Fibroblast of lung (primary cell): ENCODE measurements at regions not wholly inside any gene's neighbourhood (a gene's known extent, or its start where the extent isn't known, plus 50 kb on each side); places are given as distances from the start of the nearest gene placed in this dataset.

Experiments used
- DNase-seq, 2 donors: peaks; one replicate each; pipeline versions ENCODE4 v3.0.0 to v3.0.0-alpha.2; 2010; ENCODE audit warnings: low read depth in 2 of 2
- H2AFZ ChIP-seq: 2 replicates; pipeline ENCODE4 v1.5.1; 2012; ENCODE audit warnings: low read length, control low read depth, inconsistent platforms
- H3K27ac ChIP-seq: 2 replicates; pipeline ENCODE4 v1.5.1; 2011; ENCODE audit warnings: low read length, control low read depth; ENCODE audit not compliant: insufficient read depth
- H3K27me3 ChIP-seq: 2 replicates; pipeline ENCODE4 v1.5.1; 2011; ENCODE audit warnings: mild to moderate bottlenecking, low read length; ENCODE audit not compliant: control insufficient read depth, insufficient read depth
- H3K36me3 ChIP-seq: 2 replicates; pipeline ENCODE4 v1.5.1; 2011; ENCODE audit warnings: low read length; ENCODE audit not compliant: control insufficient read depth, insufficient read depth
- H3K4me1 ChIP-seq: 2 replicates; pipeline ENCODE4 v1.5.1; 2011; ENCODE audit warnings: low read length; ENCODE audit not compliant: control insufficient read depth, insufficient read depth; ENCODE audit errors: extremely low read depth
- H3K4me2 ChIP-seq: 2 replicates; pipeline ENCODE4 v1.5.1; 2011; ENCODE audit warnings: low read length, control low read depth; ENCODE audit not compliant: insufficient read depth; ENCODE audit errors: extremely low read depth
- H3K4me3 ChIP-seq, 4 experiments: fragments of 200-600 bp in 1 of 4; sonication (generic) in 1 of 4; replicated peaks in 1 of 4; 2 replicates each; pipeline ENCODE4 v1.5.1; 2011 to 2016; ENCODE audit warnings: low read length in 4 of 4, low read depth in 3 of 4, mild to moderate bottlenecking in 3 of 4, control low read depth in 2 of 4, inconsistent platforms in 1 of 4, mixed read lengths in 1 of 4; ENCODE audit not compliant: insufficient read depth in 1 of 4; ENCODE audit errors: control extremely low read depth in 1 of 4
- H3K79me2 ChIP-seq: 2 replicates; pipeline ENCODE4 v1.5.1; 2012; ENCODE audit warnings: mild to moderate bottlenecking, low read length, inconsistent platforms; ENCODE audit not compliant: control insufficient read depth, insufficient read depth
- H3K9ac ChIP-seq: 2 replicates; pipeline ENCODE4 v1.5.1; 2011; ENCODE audit warnings: mild to moderate bottlenecking, low read length, control low read depth; ENCODE audit not compliant: insufficient read depth
- H3K9me3 ChIP-seq: 2 replicates; pipeline ENCODE4 v1.5.1; 2012; ENCODE audit warnings: low read depth, low read length; ENCODE audit not compliant: control insufficient read depth, insufficient read depth
- H4K20me1 ChIP-seq: 2 replicates; pipeline ENCODE4 v1.5.1; 2011; ENCODE audit warnings: low read length; ENCODE audit not compliant: control insufficient read depth, insufficient read depth; ENCODE audit errors: extremely low read depth
- CTCF ChIP-seq, 2 donors: IDR thresholded peaks in 1 of 2; conservative IDR thresholded peaks in 1 of 2; 1 replicate in 1 of 2; 2 replicates in 1 of 2; pipeline ENCODE4 v1.5.1; 2011 to 2012; ENCODE audit warnings: low read length in 2 of 2, control low read depth in 1 of 2, inconsistent platforms in 1 of 2, low read depth in 1 of 2, mild to moderate bottlenecking in 1 of 2
- EZH2 ChIP-seq: IDR thresholded peaks from 2 replicates; pipeline ENCODE4 v1.5.1; 2012; ENCODE audit warnings: low read length, control low read depth, mild to moderate bottlenecking; ENCODE audit errors: missing control alignments

GRCh38 chr1:14253676-14254075 lies 344.8 kb upstream of the KAZN start:
- no peak overlapping the region for H3K9ac ChIP-seq

GRCh38 chr1:14254251-14254650 lies 344.2 kb upstream of the KAZN start:
- H3K4me2 ChIP-seq = no peak overlapping the region

More at GRCh38 chr1:14253676-14254075, 344.8 kb upstream of the KAZN start:
- H2AFZ ChIP-seq = no peak overlapping the region
- H3K79me2 ChIP-seq = no peaks in the 10 kb centered on the region
- H3K27me3 ChIP-seq = no peaks in the 10 kb centered on the region
- no peak overlapping the region for H3K27ac ChIP-seq
- H4K20me1 ChIP-seq = no peaks in the 10 kb centered on the region
- no peak for DNase-seq
- no peak overlapping the region for H3K4me3 ChIP-seq
- TF ChIP-seq EZH2 = no peak
- no peak for TF ChIP-seq CTCF (conservative IDR thresholded peaks at IDR 0.05 in 1 of 2, IDR thresholded peaks at IDR 0.05 in 1 of 2; ENCODE audit: low read depth in 1 of 2, low read length in 2 of 2)
- H3K9me3 ChIP-seq = no peaks in the 10 kb centered on the region
- no peaks in the 10 kb centered on the region for H3K4me1 ChIP-seq
- H3K4me2 ChIP-seq = no peak overlapping the region
- H3K36me3 ChIP-seq = no peaks in the 10 kb centered on the region

GRCh38 chr1:14255233-14255632 lies 343.3 kb upstream of the KAZN start:
- Histone ChIP-seq H3K9me3 (no peaks in the 10 kb centered on the region), H4K20me1 (no peaks in the 10 kb centered on the region), H3K4me2 (no peak overlapping the region), H3K9ac (no peak overlapping the region), H3K4me1 (no peaks in the 10 kb centered on the region), H3K27ac (no peak overlapping the region), H3K79me2 (no peaks in the 10 kb centered on the region), H3K4me3 (no peak overlapping the region), H3K36me3 (no peaks in the 10 kb centered on the region), H3K27me3 (no peaks in the 10 kb centered on the region), H2AFZ (no peak overlapping the region)
- DNase-seq = no peak
- no peak for TF ChIP-seq CTCF (conservative IDR thresholded peaks at IDR 0.05 in 1 of 2, IDR thresholded peaks at IDR 0.05 in 1 of 2; ENCODE audit: low read depth in 1 of 2, low read length in 2 of 2)

More at GRCh38 chr1:14254251-14254650, 344.2 kb upstream of the KAZN start:
- no peak for DNase-seq
- Histone ChIP-seq H3K4me1 (no peaks in the 10 kb centered on the region), H3K27ac (no peak overlapping the region), H2AFZ (no peak overlapping the region), H3K27me3 (no peaks in the 10 kb centered on the region), H3K4me3 (no peak overlapping the region), H3K36me3 (no peaks in the 10 kb centered on the region), H3K9me3 (no peaks in the 10 kb centered on the region), H3K9ac (no peak overlapping the region), H4K20me1 (no peaks in the 10 kb centered on the region), H3K79me2 (no peaks in the 10 kb centered on the region)
- TF ChIP-seq CTCF (conservative IDR thresholded peaks at IDR 0.05 in 1 of 2, IDR thresholded peaks at IDR 0.05 in 1 of 2; ENCODE audit: low read depth in 1 of 2, low read length in 2 of 2) (no peak), EZH2 (no peak)
